Activated T-helper 2 cell treated with anti-CD3 and anti-CD28 coated beads, Interferon-gamma antibody, Interleukin-2, Interleukin-4, amounts not matched to agents 10 μg/mL and 5 μg/mL and 100 μg/mL, durations not matched to agents 14 hours and 24 hours and 36 hours (primary cell): ENCODE measurements at regions not wholly inside any gene's neighbourhood (a gene's known extent, or its start where the extent isn't known, plus 50 kb on each side); places are given as distances from the start of the nearest gene placed in this dataset.
"Not testable (repeated sequence)": the region's sequence is repeated elsewhere in the genome, so short reads cannot be mapped to it uniquely, and the experiment has no call there.

Experiments used
- DNase-seq: peaks from one replicate; pipeline ENCODE4 v3.0.0; 2021; ENCODE audit warnings: low spot score
- H3K27ac Mint-ChIP-seq: one replicate; pipeline ENCODE4 v1.8.0; 2021; ENCODE audit warnings: mixed read lengths
- H3K27me3 Mint-ChIP-seq: one replicate; pipeline ENCODE4 v1.8.0; 2021; ENCODE audit warnings: low read depth, mixed read lengths
- H3K36me3 Mint-ChIP-seq: one replicate; pipeline ENCODE4 v1.8.0; 2021; ENCODE audit warnings: low read depth, mixed read lengths
- H3K4me1 Mint-ChIP-seq: one replicate; pipeline ENCODE4 v1.8.0; 2021; ENCODE audit warnings: low read depth, mixed read lengths
- H3K4me3 Mint-ChIP-seq: one replicate; pipeline ENCODE4 v1.8.0; 2021; ENCODE audit warnings: low read depth, mild to moderate bottlenecking, moderate library complexity, mixed read lengths
- H3K9me3 Mint-ChIP-seq: one replicate; pipeline ENCODE4 v1.8.0; 2021; ENCODE audit warnings: mixed read lengths
- intact Hi-C: fragments of 100-400 bp; cut with micrococcal nuclease; formaldehyde crosslinking; loops from one replicate; pipeline ENCODE4 v1.15.1; 2023

GRCh38 chr9:134525841-134526583 lies 115.6 kb upstream of the COL5A1 start:
- H3K27me3 Mint-ChIP-seq, result no peaks in the 10 kb centered on the region
- intact Hi-C loops, result no loop called here
- no peaks in the 10 kb centered on the region for H3K4me1 Mint-ChIP-seq
- H3K9me3 Mint-ChIP-seq, result no peaks in the 10 kb centered on the region
- H3K36me3 Mint-ChIP-seq, result no peaks in the 10 kb centered on the region
- H3K27ac Mint-ChIP-seq, result no peak overlapping the region
- no peak overlapping the region for H3K4me3 Mint-ChIP-seq
- DNase-seq, result no peak

GRCh38 chr9:134526584-134527477 lies 114.8 kb upstream of the COL5A1 start:
- intact Hi-C loops, result no loop called here
- Mint-ChIP-seq H3K36me3 (no peaks in the 10 kb centered on the region), H3K4me3 (no peak overlapping the region), H3K27me3 (no peaks in the 10 kb centered on the region), H3K4me1 (no peaks in the 10 kb centered on the region), H3K27ac (no peak overlapping the region), H3K9me3 (no peaks in the 10 kb centered on the region)
- DNase-seq, result no peak

- Mint-ChIP-seq H3K36me3 (no peaks in the 10 kb centered on the region), H3K27ac (no peak overlapping the region), H3K27me3 (no peaks in the 10 kb centered on the region), H3K9me3 (no peaks in the 10 kb centered on the region), H3K4me3 (no peak overlapping the region), H3K4me1 (no peaks in the 10 kb centered on the region)
- no peak for DNase-seq
- intact Hi-C loops, result no loop called here
These were observed 110.9 kb upstream of the COL5A1 start for GRCh38 chr9:134530724-134531123.

- no peaks in the 10 kb centered on the region for H3K27me3 Mint-ChIP-seq
- H3K4me1 Mint-ChIP-seq, result no peaks in the 10 kb centered on the region
- DNase-seq, result no peak
- no peaks in the 10 kb centered on the region for H3K9me3 Mint-ChIP-seq
- H3K36me3 Mint-ChIP-seq, result no peaks in the 10 kb centered on the region
- no peak overlapping the region for H3K4me3 Mint-ChIP-seq
- no peak overlapping the region for H3K27ac Mint-ChIP-seq
- intact Hi-C loops, result no loop called here
These were observed 110.2 kb upstream of the COL5A1 start for GRCh38 chr9:134531220-134531970.

GRCh38 chr9:134532084-134532483 lies 109.5 kb upstream of the COL5A1 start:
- H3K36me3 Mint-ChIP-seq, result no peaks in the 10 kb centered on the region
- no peak overlapping the region for H3K27ac Mint-ChIP-seq
- H3K4me1 Mint-ChIP-seq, result no peaks in the 10 kb centered on the region
- intact Hi-C loops, result no loop called here
- DNase-seq, result no peak
- no peak overlapping the region for H3K4me3 Mint-ChIP-seq
- no peaks in the 10 kb centered on the region for H3K27me3 Mint-ChIP-seq
- no peaks in the 10 kb centered on the region for H3K9me3 Mint-ChIP-seq

- H3K9me3 Mint-ChIP-seq, H3K27ac Mint-ChIP-seq, H3K36me3 Mint-ChIP-seq, H3K4me3 Mint-ChIP-seq, DNase-seq, H3K4me1 Mint-ChIP-seq, H3K27me3 Mint-ChIP-seq, intact Hi-C loops: not testable (repeated sequence)
These were observed 108.9 kb upstream of the COL5A1 start for GRCh38 chr9:134532661-134533060.

- Mint-ChIP-seq H3K4me1 (no peaks in the 10 kb centered on the region), H3K27ac (no peak overlapping the region), H3K27me3 (no peaks in the 10 kb centered on the region), H3K9me3 (no peaks in the 10 kb centered on the region), H3K36me3 (no peaks in the 10 kb centered on the region), H3K4me3 (no peak overlapping the region)
- intact Hi-C loops, result no loop called here
- DNase-seq, result no peak
These were observed 107.6 kb upstream of the COL5A1 start for GRCh38 chr9:134533850-134534588.

GRCh38 chr9:134534661-134535080 lies 106.9 kb upstream of the COL5A1 start:
- DNase-seq, result no peak
- Mint-ChIP-seq H3K27ac (no peak overlapping the region), H3K9me3 (no peaks in the 10 kb centered on the region), H3K4me1 (no peaks in the 10 kb centered on the region), H3K27me3 (no peaks in the 10 kb centered on the region), H3K36me3 (no peaks in the 10 kb centered on the region), H3K4me3 (no peak overlapping the region)
- intact Hi-C loops, result no loop called here

- no peak for DNase-seq
- Mint-ChIP-seq H3K4me3 (no peak overlapping the region), H3K4me1 (no peaks in the 10 kb centered on the region), H3K27ac (no peak overlapping the region), H3K27me3 (no peaks in the 10 kb centered on the region), H3K9me3 (no peaks in the 10 kb centered on the region), H3K36me3 (no peaks in the 10 kb centered on the region)
- intact Hi-C loops, result no loop called here
These were observed 106.4 kb upstream of the COL5A1 start for GRCh38 chr9:134535171-134535570.

- H3K9me3 Mint-ChIP-seq, result no peaks in the 10 kb centered on the region
- no peak overlapping the region for H3K27ac Mint-ChIP-seq
- no peaks in the 10 kb centered on the region for H3K4me1 Mint-ChIP-seq
- H3K27me3 Mint-ChIP-seq, result no peaks in the 10 kb centered on the region
- no peak overlapping the region for H3K4me3 Mint-ChIP-seq
- DNase-seq, result no peak
- H3K36me3 Mint-ChIP-seq, result no peaks in the 10 kb centered on the region
- intact Hi-C loops, result no loop called here
These were observed 105.3 kb upstream of the COL5A1 start for GRCh38 chr9:134536101-134536900.

- Mint-ChIP-seq H3K36me3 (no peaks in the 10 kb centered on the region), H3K27me3 (no peaks in the 10 kb centered on the region), H3K27ac (no peak overlapping the region), H3K4me1 (no peaks in the 10 kb centered on the region), H3K9me3 (no peaks in the 10 kb centered on the region), H3K4me3 (no peak overlapping the region)
- DNase-seq, result no peak
- intact Hi-C loops, result no loop called here
These were observed 104.7 kb upstream of the COL5A1 start for GRCh38 chr9:134536931-134537330.
